ENCODE measurements at regions not wholly inside any gene's neighbourhood (a gene's known extent, or its start where the extent isn't known, plus 50 kb on each side); places are given as distances from the start of the nearest gene placed in this dataset.

DNA sequence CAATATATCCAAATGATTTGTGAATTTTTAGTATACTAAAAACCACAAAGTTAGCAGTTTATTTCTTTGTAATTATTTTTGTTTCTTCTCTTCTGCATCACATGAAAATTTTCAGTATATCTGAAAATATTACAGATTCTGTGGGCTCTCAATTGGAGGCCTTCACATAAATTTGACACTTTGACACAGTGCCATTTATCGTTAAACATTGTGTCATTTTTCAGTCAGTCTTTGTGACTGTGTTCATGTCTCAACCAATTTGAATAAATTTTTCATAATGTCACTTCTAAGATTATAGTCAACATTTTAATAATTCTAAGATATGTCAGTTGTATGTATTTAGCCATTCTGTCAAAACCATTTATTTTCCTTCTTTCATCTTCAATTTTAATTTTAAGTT lies 1303.0 kb downstream of the LRFN5 start:
- TF ChIP-seq ZFP3 (CRISPR knock-in tag; IDR thresholded peaks at IDR 0.05) (no peak), TOX (CRISPR knock-in tag; IDR thresholded peaks at IDR 0.05; ENCODE audit: borderline replicate concordance) (no peak), RARB (CRISPR knock-in tag; IDR thresholded peaks at IDR 0.05) (no peak), ISL1 (CRISPR knock-in tag; IDR thresholded peaks at IDR 0.05) (no peak), ZNF70 (CRISPR knock-in tag; IDR thresholded peaks at IDR 0.05) (no peak), SNAI2 (CRISPR knock-in tag; IDR thresholded peaks at IDR 0.05) (no peak), TCF4 (CRISPR knock-in tag; IDR thresholded peaks at IDR 0.05; ENCODE audit: borderline replicate concordance) (no peak), PPARA (CRISPR knock-in tag; IDR thresholded peaks at IDR 0.05; ENCODE audit: borderline replicate concordance) (no peak), ARNTL (CRISPR knock-in tag; IDR thresholded peaks at IDR 0.05; ENCODE audit: borderline replicate concordance, low read depth) (no peak)
- TF ChIP-seq, protein P1, sequence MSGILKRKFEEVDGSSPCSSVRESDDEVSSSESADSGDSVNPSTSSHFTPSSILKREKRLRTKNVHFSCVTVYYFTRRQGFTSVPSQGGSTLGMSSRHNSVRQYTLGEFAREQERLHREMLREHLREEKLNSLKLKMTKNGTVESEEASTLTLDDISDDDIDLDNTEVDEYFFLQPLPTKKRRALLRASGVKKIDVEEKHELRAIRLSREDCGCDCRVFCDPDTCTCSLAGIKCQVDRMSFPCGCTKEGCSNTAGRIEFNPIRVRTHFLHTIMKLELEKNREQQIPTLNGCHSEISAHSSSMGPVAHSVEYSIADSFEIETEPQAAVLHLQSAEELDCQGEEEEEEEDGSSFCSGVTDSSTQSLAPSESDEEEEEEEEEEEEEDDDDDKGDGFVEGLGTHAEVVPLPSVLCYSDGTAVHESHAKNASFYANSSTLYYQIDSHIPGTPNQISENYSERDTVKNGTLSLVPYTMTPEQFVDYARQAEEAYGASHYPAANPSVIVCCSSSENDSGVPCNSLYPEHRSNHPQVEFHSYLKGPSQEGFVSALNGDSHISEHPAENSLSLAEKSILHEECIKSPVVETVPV (CRISPR knock-in tag; IDR thresholded peaks at IDR 0.05), result no peak
- TF ChIP-seq, protein P2, sequence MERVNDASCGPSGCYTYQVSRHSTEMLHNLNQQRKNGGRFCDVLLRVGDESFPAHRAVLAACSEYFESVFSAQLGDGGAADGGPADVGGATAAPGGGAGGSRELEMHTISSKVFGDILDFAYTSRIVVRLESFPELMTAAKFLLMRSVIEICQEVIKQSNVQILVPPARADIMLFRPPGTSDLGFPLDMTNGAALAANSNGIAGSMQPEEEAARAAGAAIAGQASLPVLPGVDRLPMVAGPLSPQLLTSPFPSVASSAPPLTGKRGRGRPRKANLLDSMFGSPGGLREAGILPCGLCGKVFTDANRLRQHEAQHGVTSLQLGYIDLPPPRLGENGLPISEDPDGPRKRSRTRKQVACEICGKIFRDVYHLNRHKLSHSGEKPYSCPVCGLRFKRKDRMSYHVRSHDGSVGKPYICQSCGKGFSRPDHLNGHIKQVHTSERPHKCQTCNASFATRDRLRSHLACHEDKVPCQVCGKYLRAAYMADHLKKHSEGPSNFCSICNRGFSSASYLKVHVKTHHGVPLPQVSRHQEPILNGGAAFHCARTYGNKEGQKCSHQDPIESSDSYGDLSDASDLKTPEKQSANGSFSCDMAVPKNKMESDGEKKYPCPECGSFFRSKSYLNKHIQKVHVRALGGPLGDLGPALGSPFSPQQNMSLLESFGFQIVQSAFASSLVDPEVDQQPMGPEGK (CRISPR knock-in tag; IDR thresholded peaks at IDR 0.05; ENCODE audit: borderline replicate concordance), result no peak
- TF ChIP-seq, protein P3, sequence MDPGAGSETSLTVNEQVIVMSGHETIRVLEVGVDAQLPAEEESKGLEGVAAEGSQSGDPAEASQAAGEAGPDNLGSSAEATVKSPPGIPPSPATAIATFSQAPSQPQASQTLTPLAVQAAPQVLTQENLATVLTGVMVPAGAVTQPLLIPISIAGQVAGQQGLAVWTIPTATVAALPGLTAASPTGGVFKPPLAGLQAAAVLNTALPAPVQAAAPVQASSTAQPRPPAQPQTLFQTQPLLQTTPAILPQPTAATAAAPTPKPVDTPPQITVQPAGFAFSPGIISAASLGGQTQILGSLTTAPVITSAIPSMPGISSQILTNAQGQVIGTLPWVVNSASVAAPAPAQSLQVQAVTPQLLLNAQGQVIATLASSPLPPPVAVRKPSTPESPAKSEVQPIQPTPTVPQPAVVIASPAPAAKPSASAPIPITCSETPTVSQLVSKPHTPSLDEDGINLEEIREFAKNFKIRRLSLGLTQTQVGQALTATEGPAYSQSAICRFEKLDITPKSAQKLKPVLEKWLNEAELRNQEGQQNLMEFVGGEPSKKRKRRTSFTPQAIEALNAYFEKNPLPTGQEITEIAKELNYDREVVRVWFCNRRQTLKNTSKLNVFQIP (CRISPR knock-in tag; IDR thresholded peaks at IDR 0.05; ENCODE audit: borderline replicate concordance, low read depth), result no peak
- ATAC-seq, result no peak

DNA sequence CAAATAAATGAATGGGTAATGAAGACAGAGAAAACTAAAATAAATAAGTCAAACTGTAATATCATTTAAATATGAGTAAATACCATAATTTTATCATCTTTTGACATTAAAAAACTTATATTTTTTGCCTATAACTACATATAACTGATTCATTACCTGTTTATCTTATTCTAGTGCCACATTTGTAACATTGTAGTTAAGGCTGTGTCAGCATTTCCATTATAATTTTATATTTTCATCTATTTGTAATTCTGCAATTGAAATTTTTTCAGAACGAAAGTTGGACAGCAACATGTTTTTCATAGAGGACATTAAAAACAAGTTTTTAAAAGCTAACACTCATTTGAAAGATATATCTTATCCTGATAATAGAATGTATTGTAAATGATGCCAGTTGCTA lies 1286.5 kb downstream of the LRFN5 start:
- ATAC-seq, result no peak
- TF ChIP-seq ZNF565 (CRISPR knock-in tag; conservative IDR thresholded peaks at IDR 0.05; ENCODE audit: low read depth) (no peak), ESRRG (CRISPR knock-in tag; IDR thresholded peaks at IDR 0.05) (no peak), ZNF70 (CRISPR knock-in tag; IDR thresholded peaks at IDR 0.05) (no peak), BACH2 (CRISPR knock-in tag; IDR thresholded peaks at IDR 0.05; ENCODE audit: borderline replicate concordance) (no peak), TCF4 (CRISPR knock-in tag; IDR thresholded peaks at IDR 0.05; ENCODE audit: borderline replicate concordance) (no peak), ARNTL (CRISPR knock-in tag; IDR thresholded peaks at IDR 0.05; ENCODE audit: borderline replicate concordance, low read depth) (no peak)

DNA sequence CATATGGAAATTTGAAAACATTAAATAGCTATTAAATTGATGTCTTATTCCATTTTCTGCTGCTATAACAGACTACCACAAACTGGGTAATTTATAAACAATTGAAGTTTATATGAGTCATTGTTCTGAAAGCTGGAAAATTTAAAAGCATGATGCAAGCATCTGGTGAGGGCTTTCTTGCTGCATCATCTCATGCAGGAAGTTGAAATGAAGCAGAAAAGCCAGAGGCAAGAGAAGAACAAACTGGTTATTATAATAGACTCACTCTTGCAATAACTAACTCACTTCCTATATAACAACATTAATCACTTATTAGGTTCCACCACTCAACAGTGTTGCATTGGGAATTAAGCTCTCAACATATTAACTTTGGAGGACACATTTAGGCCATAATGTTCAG lies 1277.4 kb downstream of the LRFN5 start:
- no peak for TF ChIP-seq SNAI2 (CRISPR knock-in tag; IDR thresholded peaks at IDR 0.05)
- TF ChIP-seq, protein P2 (CRISPR knock-in tag; IDR thresholded peaks at IDR 0.05; ENCODE audit: borderline replicate concordance), result no peak
- TF ChIP-seq TCF4 (CRISPR knock-in tag; IDR thresholded peaks at IDR 0.05; ENCODE audit: borderline replicate concordance), result no peak
- no peak for TF ChIP-seq ZC3H10 (CRISPR knock-in tag; IDR thresholded peaks at IDR 0.05)
- TF ChIP-seq ZNF565 (CRISPR knock-in tag; conservative IDR thresholded peaks at IDR 0.05; ENCODE audit: low read depth), result no peak
- TF ChIP-seq, protein P4, sequence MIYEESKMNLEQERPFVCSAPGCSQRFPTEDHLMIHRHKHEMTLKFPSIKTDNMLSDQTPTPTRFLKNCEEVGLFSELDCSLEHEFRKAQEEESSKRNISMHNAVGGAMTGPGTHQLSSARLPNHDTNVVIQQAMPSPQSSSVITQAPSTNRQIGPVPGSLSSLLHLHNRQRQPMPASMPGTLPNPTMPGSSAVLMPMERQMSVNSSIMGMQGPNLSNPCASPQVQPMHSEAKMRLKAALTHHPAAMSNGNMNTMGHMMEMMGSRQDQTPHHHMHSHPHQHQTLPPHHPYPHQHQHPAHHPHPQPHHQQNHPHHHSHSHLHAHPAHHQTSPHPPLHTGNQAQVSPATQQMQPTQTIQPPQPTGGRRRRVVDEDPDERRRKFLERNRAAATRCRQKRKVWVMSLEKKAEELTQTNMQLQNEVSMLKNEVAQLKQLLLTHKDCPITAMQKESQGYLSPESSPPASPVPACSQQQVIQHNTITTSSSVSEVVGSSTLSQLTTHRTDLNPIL (CRISPR knock-in tag; IDR thresholded peaks at IDR 0.05; ENCODE audit: low read depth), result no peak
- TF ChIP-seq ISL1 (CRISPR knock-in tag; IDR thresholded peaks at IDR 0.05), result no peak
- TF ChIP-seq ZNF8 (CRISPR knock-in tag; IDR thresholded peaks at IDR 0.05), result no peak
- TF ChIP-seq, protein P3 (CRISPR knock-in tag; IDR thresholded peaks at IDR 0.05; ENCODE audit: borderline replicate concordance, low read depth), result no peak
- no peak for TF ChIP-seq GLIS3 (CRISPR knock-in tag; IDR thresholded peaks at IDR 0.05)
- no peak for ATAC-seq
